ENCODE measurements at regions not wholly inside any gene's neighbourhood (a gene's known extent, or its start where the extent isn't known, plus 50 kb on each side); places are given as distances from the start of the nearest gene placed in this dataset.

- Mint-ChIP-seq H3K36me3 (ENCODE audit: unreplicated experiment) (no peaks in the 10 kb centered on the region), H3K27me3 (ENCODE audit: unreplicated experiment) (no peaks in the 10 kb centered on the region), H3K4me3 (ENCODE audit: unreplicated experiment) (no peak overlapping the region), H3K4me1 (ENCODE audit: unreplicated experiment) (no peaks in the 10 kb centered on the region), H3K9me3 (ENCODE audit: unreplicated experiment) (no peaks in the 10 kb centered on the region), H3K27ac (ENCODE audit: unreplicated experiment) (no peak overlapping the region)
- no peak for DNase-seq (ENCODE audit: extremely low spot score, unreplicated experiment)
- TF ChIP-seq, protein P1, sequence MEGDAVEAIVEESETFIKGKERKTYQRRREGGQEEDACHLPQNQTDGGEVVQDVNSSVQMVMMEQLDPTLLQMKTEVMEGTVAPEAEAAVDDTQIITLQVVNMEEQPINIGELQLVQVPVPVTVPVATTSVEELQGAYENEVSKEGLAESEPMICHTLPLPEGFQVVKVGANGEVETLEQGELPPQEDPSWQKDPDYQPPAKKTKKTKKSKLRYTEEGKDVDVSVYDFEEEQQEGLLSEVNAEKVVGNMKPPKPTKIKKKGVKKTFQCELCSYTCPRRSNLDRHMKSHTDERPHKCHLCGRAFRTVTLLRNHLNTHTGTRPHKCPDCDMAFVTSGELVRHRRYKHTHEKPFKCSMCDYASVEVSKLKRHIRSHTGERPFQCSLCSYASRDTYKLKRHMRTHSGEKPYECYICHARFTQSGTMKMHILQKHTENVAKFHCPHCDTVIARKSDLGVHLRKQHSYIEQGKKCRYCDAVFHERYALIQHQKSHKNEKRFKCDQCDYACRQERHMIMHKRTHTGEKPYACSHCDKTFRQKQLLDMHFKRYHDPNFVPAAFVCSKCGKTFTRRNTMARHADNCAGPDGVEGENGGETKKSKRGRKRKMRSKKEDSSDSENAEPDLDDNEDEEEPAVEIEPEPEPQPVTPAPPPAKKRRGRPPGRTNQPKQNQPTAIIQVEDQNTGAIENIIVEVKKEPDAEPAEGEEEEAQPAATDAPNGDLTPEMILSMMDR (IDR thresholded peaks at IDR 0.05): no peak
Observed at GRCh38 chr7:9028012-9028411, 594.6 kb downstream of the NXPH1 start.

GRCh38 chr7:9029681-9030530 is 596.5 kb downstream of the NXPH1 start:
- Mint-ChIP-seq H3K27ac (ENCODE audit: unreplicated experiment) (no peak overlapping the region), H3K9me3 (ENCODE audit: unreplicated experiment) (no peaks in the 10 kb centered on the region)

GRCh38 chr7:9030976-9031375 is 597.6 kb downstream of the NXPH1 start:
- no peaks in the 10 kb centered on the region for H3K4me1 Mint-ChIP-seq (ENCODE audit: unreplicated experiment)
- H3K4me3 Mint-ChIP-seq (ENCODE audit: unreplicated experiment): no peak overlapping the region
- TF ChIP-seq, protein P1 (IDR thresholded peaks at IDR 0.05): no peak
- no peaks in the 10 kb centered on the region for H3K27me3 Mint-ChIP-seq (ENCODE audit: unreplicated experiment)
- no peaks in the 10 kb centered on the region for H3K9me3 Mint-ChIP-seq (ENCODE audit: unreplicated experiment)
- no peak overlapping the region for H3K27ac Mint-ChIP-seq (ENCODE audit: unreplicated experiment)
- no peak for DNase-seq (ENCODE audit: extremely low spot score, unreplicated experiment)
- H3K36me3 Mint-ChIP-seq (ENCODE audit: unreplicated experiment): no peaks in the 10 kb centered on the region

More at GRCh38 chr7:9029681-9030530, 596.5 kb downstream of the NXPH1 start:
- Mint-ChIP-seq H3K4me3 (ENCODE audit: unreplicated experiment) (no peak overlapping the region), H3K4me1 (ENCODE audit: unreplicated experiment) (no peaks in the 10 kb centered on the region), H3K27me3 (ENCODE audit: unreplicated experiment) (no peaks in the 10 kb centered on the region), H3K36me3 (ENCODE audit: unreplicated experiment) (no peaks in the 10 kb centered on the region)
- TF ChIP-seq, protein P1 (IDR thresholded peaks at IDR 0.05): no peak
- no peak for DNase-seq (ENCODE audit: extremely low spot score, unreplicated experiment)

- Mint-ChIP-seq H3K36me3 (ENCODE audit: unreplicated experiment) (no peaks in the 10 kb centered on the region), H3K4me3 (ENCODE audit: unreplicated experiment) (no peak overlapping the region), H3K27ac (ENCODE audit: unreplicated experiment) (no peak overlapping the region), H3K9me3 (ENCODE audit: unreplicated experiment) (no peaks in the 10 kb centered on the region), H3K4me1 (ENCODE audit: unreplicated experiment) (no peaks in the 10 kb centered on the region), H3K27me3 (ENCODE audit: unreplicated experiment) (no peaks in the 10 kb centered on the region)
- DNase-seq (ENCODE audit: extremely low spot score, unreplicated experiment): no peak
- TF ChIP-seq, protein P1 (IDR thresholded peaks at IDR 0.05): no peak
Observed at GRCh38 chr7:9031386-9031785, 598.0 kb downstream of the NXPH1 start.

- H3K4me3 Mint-ChIP-seq (ENCODE audit: unreplicated experiment): no peak overlapping the region
- no peaks in the 10 kb centered on the region for H3K9me3 Mint-ChIP-seq (ENCODE audit: unreplicated experiment)
- H3K4me1 Mint-ChIP-seq (ENCODE audit: unreplicated experiment): no peaks in the 10 kb centered on the region
- H3K36me3 Mint-ChIP-seq (ENCODE audit: unreplicated experiment): no peaks in the 10 kb centered on the region
- no peak for DNase-seq (ENCODE audit: extremely low spot score, unreplicated experiment)
- no peak overlapping the region for H3K27ac Mint-ChIP-seq (ENCODE audit: unreplicated experiment)
- TF ChIP-seq, protein P1 (IDR thresholded peaks at IDR 0.05): no peak
- peaks cover 10% of the 10 kb centered on the region for H3K27me3 Mint-ChIP-seq (ENCODE audit: unreplicated experiment)
Observed at GRCh38 chr7:9036080-9036479, 602.7 kb downstream of the NXPH1 start.
